GM23338 (cell line): ENCODE measurements at regions not wholly inside any gene's neighbourhood (a gene's known extent, or its start where the extent isn't known, plus 50 kb on each side); places are given as distances from the start of the nearest gene placed in this dataset.

Experiments used
- ATAC-seq: fragments of 200-7000 bp; cut with Tn5 transposase; 3 replicates; pipeline ENCODE4 v1.9.1; 2020
- DNase-seq: peaks from one replicate; pipeline ENCODE4 v3.0.0-alpha.2; 2015; ENCODE audit warnings: low spot score
- H2AFZ ChIP-seq: fragments of 200-600 bp; sonication (generic); 2 replicates; pipeline ENCODE4 v1.8.0; 2016; ENCODE audit warnings: antibody characterized with exemption, mild to moderate bottlenecking, moderate library complexity
- H3F3A ChIP-seq: fragments of 200-600 bp; sonication (generic); replicated peaks from 2 replicates; pipeline ENCODE4 v1.8.0; 2017; ENCODE audit warnings: antibody characterized with exemption, mixed run types, low read depth
- H3K27ac ChIP-seq: fragments of 200-600 bp; sonication (generic); 2 replicates; pipeline ENCODE4 v1.6.1; 2016; ENCODE audit warnings: low read depth
- H3K27me3 ChIP-seq: fragments of 200-600 bp; sonication (generic); 2 replicates; pipeline ENCODE4 v1.8.0; 2016; ENCODE audit warnings: mild to moderate bottlenecking, mixed run types, moderate library complexity; ENCODE audit not compliant: insufficient read depth
- H3K36me3 ChIP-seq: fragments of 200-600 bp; sonication (generic); 2 replicates; pipeline ENCODE4 v1.8.0; 2016; ENCODE audit warnings: mild to moderate bottlenecking; ENCODE audit not compliant: insufficient read depth
- H3K4me1 ChIP-seq: fragments of 200-600 bp; sonication (generic); 2 replicates; pipeline ENCODE4 v1.8.0; 2016; ENCODE audit warnings: mild to moderate bottlenecking, moderate library complexity; ENCODE audit not compliant: insufficient read depth
- H3K4me2 ChIP-seq: fragments of 200-600 bp; sonication (generic); 2 replicates; pipeline ENCODE4 v1.7.1; 2017; ENCODE audit warnings: mixed run types
- H3K4me3 ChIP-seq: fragments of 200-600 bp; sonication (generic); 2 replicates; pipeline ENCODE4 v1.6.1; 2016; ENCODE audit warnings: mixed run types
- H3K79me2 ChIP-seq: fragments of 200-600 bp; sonication (generic); replicated peaks from 2 replicates; pipeline ENCODE4 v1.8.0; 2017; ENCODE audit warnings: mild to moderate bottlenecking; ENCODE audit not compliant: insufficient read depth
- H3K9me2 ChIP-seq: fragments of 200-600 bp; sonication (generic); 2 replicates; pipeline ENCODE4 v1.8.0; 2017; ENCODE audit not compliant: insufficient read depth
- H4K20me1 ChIP-seq: fragments of 200-600 bp; sonication (generic); replicated peaks from 2 replicates; pipeline ENCODE4 v1.8.0; 2017; ENCODE audit warnings: mild to moderate bottlenecking; ENCODE audit not compliant: insufficient read depth
- H3K27ac Mint-ChIP-seq: 2 replicates; pipeline ENCODE4 v1.8.0; 2020; ENCODE audit warnings: inconsistent platforms, mild to moderate bottlenecking, moderate library complexity, mixed read lengths
- H3K27me3 Mint-ChIP-seq: 3 replicates; pipeline ENCODE4 v1.8.0; 2022; ENCODE audit warnings: low read depth, mild to moderate bottlenecking, moderate library complexity, mixed read lengths, inconsistent platforms; ENCODE audit not compliant: insufficient read depth, poor library complexity
- H3K36me3 Mint-ChIP-seq: 3 replicates; pipeline ENCODE4 v1.8.0; 2021; ENCODE audit warnings: low read depth, mild to moderate bottlenecking, inconsistent platforms, moderate library complexity, mixed read lengths
- H3K4me1 Mint-ChIP-seq: 3 replicates; pipeline ENCODE4 v1.8.0; 2020; ENCODE audit warnings: mild to moderate bottlenecking, inconsistent platforms, mixed read lengths
- H3K4me3 Mint-ChIP-seq: 3 replicates; pipeline ENCODE4 v1.8.0; 2021; ENCODE audit warnings: moderate library complexity, mild to moderate bottlenecking, inconsistent platforms, mixed read lengths
- H3K9me3 Mint-ChIP-seq: 3 replicates; pipeline ENCODE4 v1.8.0; 2020; ENCODE audit warnings: moderate library complexity, mild to moderate bottlenecking, inconsistent platforms, mixed read lengths
- CREB1 ChIP-seq: fragments of 250-450 bp; sonication (Bioruptor Pico); IDR thresholded peaks from 2 replicates; pipeline ENCODE4 v1.5.0; 2020; ENCODE audit warnings: low read depth, mild to moderate bottlenecking, moderate library complexity
- CTCF ChIP-seq, 2 experiments: fragments of 200-600 bp in 1 of 2; sonication (generic) in 1 of 2; conservative IDR thresholded peaks; 2 replicates each; pipeline versions ENCODE4 v1.5.1 to v1.6.1; 2016 to 2017; ENCODE audit warnings: antibody characterized with exemption in 2 of 2, low read depth in 2 of 2, mild to moderate bottlenecking in 2 of 2, moderate library complexity in 1 of 2
- EZH2 ChIP-seq: fragments of 200-600 bp; sonication (generic); IDR thresholded peaks from one replicate; pipeline ENCODE4 v1.8.0; 2017; ENCODE audit warnings: antibody characterized with exemption, mild to moderate bottlenecking, low read depth; ENCODE audit not compliant: unreplicated experiment
- EZH2phosphoT487 ChIP-seq: fragments of 200-600 bp; sonication (generic); IDR thresholded peaks from one replicate; pipeline ENCODE4 v1.8.1; 2018; ENCODE audit warnings: antibody characterized with exemption; ENCODE audit not compliant: unreplicated experiment
- JUNB ChIP-seq: IDR thresholded peaks from one replicate; pipeline ENCODE4 v1.6.1; 2016; ENCODE audit warnings: antibody characterized with exemption; ENCODE audit not compliant: unreplicated experiment
- NANOG ChIP-seq: IDR thresholded peaks from 2 replicates; pipeline ENCODE4 v1.6.1; 2016; ENCODE audit warnings: antibody characterized with exemption, borderline replicate concordance
- POLR2AphosphoS5 ChIP-seq: IDR thresholded peaks from 2 replicates; pipeline ENCODE4 v1.6.1; 2016; ENCODE audit warnings: antibody characterized with exemption, low read depth
- STAT1 ChIP-seq: IDR thresholded peaks from one replicate; pipeline ENCODE4 v1.6.1; 2016; ENCODE audit warnings: antibody characterized with exemption; ENCODE audit not compliant: unreplicated experiment
- ZNF114 ChIP-seq: fragments of 250-450 bp; sonication (Bioruptor Pico); IDR thresholded peaks from 2 replicates; pipeline ENCODE4 v1.5.0; 2020; ENCODE audit warnings: mild to moderate bottlenecking, moderate library complexity
- ZNF331 ChIP-seq: fragments of 250-450 bp; sonication (Bioruptor Pico); IDR thresholded peaks from 2 replicates; pipeline ENCODE4 v1.5.0; 2020; ENCODE audit warnings: low read depth, mild to moderate bottlenecking, moderate library complexity
- ZNF462 ChIP-seq: fragments of 250-450 bp; sonication (Bioruptor Pico); IDR thresholded peaks from 2 replicates; pipeline ENCODE4 v1.5.0; 2020; ENCODE audit warnings: mild to moderate bottlenecking, moderate library complexity
- TF ChIP-seq, protein P1 (sequence below): IDR thresholded peaks from 2 replicates; pipeline ENCODE4 v1.6.1; 2016; ENCODE audit warnings: antibody characterized with exemption
- TF ChIP-seq, protein P2 (sequence below): IDR thresholded peaks from one replicate; pipeline ENCODE4 v1.6.1; 2018; ENCODE audit warnings: antibody characterized with exemption; ENCODE audit not compliant: unreplicated experiment

DNA sequence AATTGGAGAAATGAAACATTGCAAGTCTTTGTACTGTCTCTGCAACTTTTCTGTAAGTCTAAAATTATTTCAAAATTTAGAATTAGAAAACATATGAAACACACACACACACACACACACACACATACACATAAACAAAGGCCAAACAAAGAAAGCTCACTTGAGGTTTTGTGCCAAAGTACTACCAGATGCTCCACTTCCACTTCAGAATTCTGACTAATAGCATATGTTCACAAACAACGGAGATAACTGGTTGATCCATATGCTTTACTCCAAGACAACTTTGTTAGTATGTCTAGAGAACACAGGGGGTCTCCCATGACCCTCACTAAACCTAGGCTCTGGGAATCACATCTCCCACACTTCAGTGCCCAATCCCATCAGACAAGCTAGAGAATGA, 133.8 kb upstream of the CLEC14A start:
- Mint-ChIP-seq H3K9me3 (no peaks in the 10 kb centered on the region), H3K36me3 (no peaks in the 10 kb centered on the region), H3K4me1 (no peaks in the 10 kb centered on the region; the same call in 2 of the 3 replicates), H3K27ac (no peak overlapping the region), H3K27me3 (no peaks in the 10 kb centered on the region), H3K4me3 (no peak overlapping the region)
- Histone ChIP-seq H3K9me2 (no peaks in the 10 kb centered on the region), H3K27ac (no peak overlapping the region), H3K36me3 (no peaks in the 10 kb centered on the region), H4K20me1 (0 out of 2 replicates have a peak, but pooled peaks cover 2% of the 10 kb centered on the region), H3K79me2 (no peaks in the 10 kb centered on the region), H3K4me3 (no peak overlapping the region), H3F3A (no peaks in the 10 kb centered on the region), H2AFZ (no peak overlapping the region), H3K4me1 (no peaks in the 10 kb centered on the region), H3K27me3 (no peaks in the 10 kb centered on the region), H3K4me2 (no peak overlapping the region)
- TF ChIP-seq CTCF (conservative IDR thresholded peaks at IDR 0.05; ENCODE audit: low read depth in 2 of 2) = no peak
- no peak for TF ChIP-seq POLR2AphosphoS5
- TF ChIP-seq, protein P1, sequence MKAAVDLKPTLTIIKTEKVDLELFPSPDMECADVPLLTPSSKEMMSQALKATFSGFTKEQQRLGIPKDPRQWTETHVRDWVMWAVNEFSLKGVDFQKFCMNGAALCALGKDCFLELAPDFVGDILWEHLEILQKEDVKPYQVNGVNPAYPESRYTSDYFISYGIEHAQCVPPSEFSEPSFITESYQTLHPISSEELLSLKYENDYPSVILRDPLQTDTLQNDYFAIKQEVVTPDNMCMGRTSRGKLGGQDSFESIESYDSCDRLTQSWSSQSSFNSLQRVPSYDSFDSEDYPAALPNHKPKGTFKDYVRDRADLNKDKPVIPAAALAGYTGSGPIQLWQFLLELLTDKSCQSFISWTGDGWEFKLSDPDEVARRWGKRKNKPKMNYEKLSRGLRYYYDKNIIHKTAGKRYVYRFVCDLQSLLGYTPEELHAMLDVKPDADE = no peak
- TF ChIP-seq, protein P2, sequence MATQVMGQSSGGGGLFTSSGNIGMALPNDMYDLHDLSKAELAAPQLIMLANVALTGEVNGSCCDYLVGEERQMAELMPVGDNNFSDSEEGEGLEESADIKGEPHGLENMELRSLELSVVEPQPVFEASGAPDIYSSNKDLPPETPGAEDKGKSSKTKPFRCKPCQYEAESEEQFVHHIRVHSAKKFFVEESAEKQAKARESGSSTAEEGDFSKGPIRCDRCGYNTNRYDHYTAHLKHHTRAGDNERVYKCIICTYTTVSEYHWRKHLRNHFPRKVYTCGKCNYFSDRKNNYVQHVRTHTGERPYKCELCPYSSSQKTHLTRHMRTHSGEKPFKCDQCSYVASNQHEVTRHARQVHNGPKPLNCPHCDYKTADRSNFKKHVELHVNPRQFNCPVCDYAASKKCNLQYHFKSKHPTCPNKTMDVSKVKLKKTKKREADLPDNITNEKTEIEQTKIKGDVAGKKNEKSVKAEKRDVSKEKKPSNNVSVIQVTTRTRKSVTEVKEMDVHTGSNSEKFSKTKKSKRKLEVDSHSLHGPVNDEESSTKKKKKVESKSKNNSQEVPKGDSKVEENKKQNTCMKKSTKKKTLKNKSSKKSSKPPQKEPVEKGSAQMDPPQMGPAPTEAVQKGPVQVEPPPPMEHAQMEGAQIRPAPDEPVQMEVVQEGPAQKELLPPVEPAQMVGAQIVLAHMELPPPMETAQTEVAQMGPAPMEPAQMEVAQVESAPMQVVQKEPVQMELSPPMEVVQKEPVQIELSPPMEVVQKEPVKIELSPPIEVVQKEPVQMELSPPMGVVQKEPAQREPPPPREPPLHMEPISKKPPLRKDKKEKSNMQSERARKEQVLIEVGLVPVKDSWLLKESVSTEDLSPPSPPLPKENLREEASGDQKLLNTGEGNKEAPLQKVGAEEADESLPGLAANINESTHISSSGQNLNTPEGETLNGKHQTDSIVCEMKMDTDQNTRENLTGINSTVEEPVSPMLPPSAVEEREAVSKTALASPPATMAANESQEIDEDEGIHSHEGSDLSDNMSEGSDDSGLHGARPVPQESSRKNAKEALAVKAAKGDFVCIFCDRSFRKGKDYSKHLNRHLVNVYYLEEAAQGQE = no peak
- no peak for TF ChIP-seq ZNF114 (CRISPR knock-in tag)
- no peak for TF ChIP-seq EZH2
- TF ChIP-seq CREB1 (CRISPR knock-in tag) = no peak
- TF ChIP-seq EZH2phosphoT487 = no peak
- no peak for TF ChIP-seq ZNF331 (CRISPR knock-in tag)
- no peak for TF ChIP-seq NANOG
- TF ChIP-seq JUNB = no peak
- TF ChIP-seq ZNF462 (CRISPR knock-in tag) = no peak
- TF ChIP-seq STAT1 = no peak
- DNase-seq (no peak), ATAC-seq (no peak)
